Renal pelvis (tissue), 1 donor: ENCODE measurements at regions not wholly inside any gene's neighbourhood (a gene's known extent, or its start where the extent isn't known, plus 50 kb on each side); places are given as distances from the start of the nearest gene placed in this dataset.

Experiments
- DNase-seq: peaks from one replicate; pipeline ENCODE4 v3.0.0-alpha.2; 2013

DNA sequence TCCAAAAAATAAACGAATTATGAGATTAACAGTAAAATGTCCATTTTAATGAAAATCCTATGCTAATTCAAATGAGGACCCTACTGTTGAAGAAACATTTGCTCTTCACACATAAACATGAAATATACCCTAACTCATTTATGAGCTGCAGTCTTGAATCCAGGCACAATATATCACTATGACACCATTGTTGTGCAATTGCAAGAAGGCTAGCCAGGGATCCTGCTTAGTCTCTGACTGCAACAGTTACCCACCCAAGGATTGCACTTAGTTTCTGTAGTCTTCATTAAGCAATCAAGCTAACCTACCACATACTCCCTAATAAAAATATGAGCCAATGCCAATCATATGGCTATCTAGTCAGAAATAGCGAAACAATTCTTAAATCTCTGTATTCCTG, 981.0 kb upstream of the FAT3 start:
- DNase-seq, result no peak

DNA sequence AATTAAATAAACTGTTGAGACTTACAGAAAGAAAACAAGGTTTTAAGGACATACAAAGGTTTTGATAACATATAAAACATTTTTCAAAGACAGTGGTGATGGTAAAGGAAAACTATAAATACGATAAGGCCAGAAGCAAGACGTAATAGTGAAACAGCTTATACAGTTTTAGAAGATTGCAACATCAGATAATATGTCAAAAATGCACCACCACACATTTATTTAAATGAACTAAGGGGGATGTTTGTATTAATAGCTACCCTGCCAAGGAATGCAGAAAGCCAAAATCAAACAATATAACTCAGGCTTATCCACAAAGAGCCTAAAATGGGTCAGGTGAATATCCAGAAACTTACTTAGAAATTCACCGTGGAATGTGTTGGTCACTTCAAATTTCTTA, 981.6 kb upstream of the FAT3 start:
- no peak for DNase-seq

DNA sequence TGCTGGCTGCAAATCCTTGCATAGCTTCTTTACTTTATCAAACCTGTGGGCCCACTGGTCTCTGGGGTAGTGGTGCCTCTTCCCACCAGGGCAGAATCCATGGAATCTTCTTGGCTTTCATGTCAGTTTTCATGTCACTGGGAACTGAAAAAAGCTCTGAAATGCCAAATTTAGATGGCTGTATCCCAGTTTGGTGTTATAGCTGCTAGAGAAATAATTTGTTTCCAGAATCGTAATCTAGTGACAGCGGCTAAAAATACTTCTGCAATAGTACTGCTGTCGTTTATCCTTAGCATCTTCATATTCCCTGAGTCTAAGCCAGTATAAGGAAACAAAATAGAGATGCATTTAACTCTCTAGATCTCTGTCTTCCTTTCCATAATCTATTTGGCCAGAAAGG, 983.4 kb upstream of the FAT3 start:
- DNase-seq, result no peak

DNA sequence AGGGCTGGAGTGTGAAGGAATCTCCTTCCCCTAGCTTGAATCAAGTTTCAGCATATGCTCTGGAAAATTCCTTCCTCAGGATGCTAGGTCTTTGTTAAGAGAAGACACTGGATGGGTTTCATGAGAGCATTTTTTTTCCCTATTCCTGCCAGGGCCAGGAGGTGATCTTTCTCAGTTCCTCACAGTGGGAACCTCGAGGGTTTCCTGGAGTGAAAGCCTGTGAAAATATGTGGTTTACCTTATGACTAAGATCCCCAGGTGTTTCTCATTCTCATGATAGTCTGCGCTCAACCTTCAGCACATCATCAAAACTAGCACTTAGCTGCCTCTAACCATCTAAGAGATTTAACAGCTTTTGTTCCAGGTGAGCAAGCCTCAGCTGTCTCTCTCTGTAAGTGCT, 985.3 kb upstream of the FAT3 start:
- no peak for DNase-seq

DNA sequence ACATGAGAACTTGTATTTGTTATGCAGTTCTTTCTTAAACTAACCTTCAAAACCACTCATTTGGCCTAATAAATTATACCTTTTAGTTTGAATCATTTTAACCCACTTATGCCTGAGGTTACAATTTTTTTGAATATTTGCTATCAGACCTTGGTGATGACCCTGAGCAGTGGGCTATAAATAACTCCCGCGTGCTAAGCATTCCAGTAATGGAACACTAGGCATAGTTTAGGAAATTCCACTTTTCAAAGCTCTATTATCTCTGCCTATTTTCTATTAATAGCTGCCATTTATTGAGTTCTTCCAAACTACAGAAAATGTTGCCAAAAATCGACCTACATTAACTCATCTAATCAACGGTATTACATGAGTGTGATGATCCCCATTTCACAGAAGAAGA, 993.4 kb upstream of the FAT3 start:
- DNase-seq, result no peak

DNA sequence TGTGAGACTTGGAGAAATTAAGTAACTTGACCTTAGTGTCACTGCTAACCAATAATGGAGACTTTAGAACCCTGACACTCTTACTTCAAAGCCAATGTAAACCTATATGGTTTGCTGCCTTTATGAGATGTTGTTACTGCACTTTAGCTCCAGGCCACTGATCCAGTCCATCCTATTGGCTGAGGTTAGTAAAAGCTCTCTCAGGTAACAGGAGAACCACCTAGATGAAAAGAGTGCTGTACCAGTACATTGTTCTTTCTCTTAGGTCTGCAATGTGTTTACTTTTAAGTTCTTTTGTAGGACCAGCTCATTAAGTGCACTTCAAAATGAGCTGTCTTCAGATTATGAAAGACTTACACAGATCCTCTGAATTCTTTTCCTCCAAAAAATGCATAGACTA, 994.0 kb upstream of the FAT3 start:
- DNase-seq, result no peak

DNA sequence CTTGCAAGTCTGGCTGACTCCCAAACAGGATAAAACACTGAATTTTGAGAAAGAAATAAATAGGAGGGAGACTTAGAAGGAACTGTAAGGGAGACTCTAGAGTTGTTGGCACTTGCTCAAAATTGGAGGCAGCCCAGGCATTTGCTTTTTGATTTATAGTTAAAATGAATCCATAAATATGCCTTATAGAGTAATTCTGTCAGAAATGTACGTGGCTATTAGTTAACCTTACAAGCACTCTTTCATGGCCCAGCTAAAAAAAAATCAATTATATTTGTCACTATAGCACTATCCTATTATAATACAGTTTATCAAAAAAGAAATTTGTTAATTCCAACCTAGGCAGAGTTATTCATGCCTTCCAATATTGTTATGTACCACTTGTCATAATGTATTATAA, 1000.0 kb upstream of the CHORDC1 start:
- DNase-seq, result no peak

DNA sequence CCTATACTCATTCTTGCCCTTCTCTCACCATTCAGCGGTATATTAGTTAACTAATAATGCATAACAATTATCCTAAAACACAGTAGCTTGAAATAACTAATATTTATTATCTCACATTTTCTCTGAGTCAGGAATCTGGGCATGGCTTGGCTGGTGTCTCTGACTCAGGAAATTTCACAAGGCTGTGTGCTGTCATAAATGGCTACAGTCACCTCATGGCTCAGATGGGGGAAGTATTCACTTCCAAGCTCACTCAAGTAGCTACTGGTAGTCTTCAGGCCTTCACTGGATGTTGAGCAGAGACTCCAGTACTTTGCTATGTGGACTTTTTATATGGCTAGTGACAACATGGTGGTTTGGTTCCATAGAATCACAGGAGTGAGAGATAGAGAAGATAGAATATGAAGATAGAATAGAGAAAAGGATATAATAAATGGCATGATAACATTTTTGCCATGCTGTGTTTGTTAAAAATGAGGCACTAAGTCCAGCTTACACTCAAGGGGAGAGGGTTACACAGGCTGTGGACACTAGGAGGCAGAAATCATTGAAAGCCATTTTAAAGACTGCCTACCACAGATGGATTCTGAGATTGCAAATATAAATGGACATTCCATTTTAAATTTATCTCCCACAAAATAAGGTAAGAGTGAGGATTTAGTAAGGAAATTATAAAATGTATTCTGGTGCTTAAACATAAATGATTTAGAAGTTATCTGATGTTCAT, 997.8 kb upstream of the CHORDC1 start:
- DNase-seq, result no peak

DNA sequence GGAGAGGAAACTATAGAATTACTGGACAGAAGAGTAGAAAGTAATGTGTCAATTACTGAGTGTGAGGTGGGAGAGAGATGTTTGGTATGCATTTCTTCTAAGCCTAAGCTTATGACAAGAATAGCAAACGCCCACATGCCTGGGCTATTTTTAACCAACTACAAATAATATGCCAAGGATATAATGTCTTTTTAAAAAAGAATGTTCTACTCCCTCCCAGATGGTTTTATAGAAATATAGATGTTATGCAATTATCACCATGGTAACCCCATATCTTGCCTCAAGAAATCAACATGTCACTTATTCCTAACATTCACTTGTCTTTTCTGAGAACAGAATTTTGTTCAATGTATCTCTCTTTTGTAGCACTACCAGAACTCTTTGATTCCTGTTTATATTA, 996.7 kb upstream of the CHORDC1 start:
- DNase-seq, result no peak

DNA sequence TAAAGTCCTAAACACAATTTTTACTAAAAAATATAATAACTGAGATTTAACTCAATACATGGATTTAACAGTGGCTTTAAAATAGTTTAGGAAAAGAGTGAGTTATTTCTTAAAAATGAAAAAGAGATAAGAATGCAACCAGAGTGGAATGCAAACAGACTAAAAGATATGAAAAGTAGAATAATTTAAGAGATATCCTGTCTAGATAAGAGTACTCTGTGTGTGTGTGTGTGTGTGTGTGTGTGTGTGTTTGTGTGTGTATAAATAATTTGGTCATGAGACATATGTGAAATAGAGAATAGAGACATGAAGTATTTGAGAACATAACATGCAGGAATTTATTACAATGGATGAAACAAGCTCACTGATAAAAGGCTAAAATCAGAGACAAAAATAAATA, 986.9 kb upstream of the CHORDC1 start:
- DNase-seq, result no peak

DNA sequence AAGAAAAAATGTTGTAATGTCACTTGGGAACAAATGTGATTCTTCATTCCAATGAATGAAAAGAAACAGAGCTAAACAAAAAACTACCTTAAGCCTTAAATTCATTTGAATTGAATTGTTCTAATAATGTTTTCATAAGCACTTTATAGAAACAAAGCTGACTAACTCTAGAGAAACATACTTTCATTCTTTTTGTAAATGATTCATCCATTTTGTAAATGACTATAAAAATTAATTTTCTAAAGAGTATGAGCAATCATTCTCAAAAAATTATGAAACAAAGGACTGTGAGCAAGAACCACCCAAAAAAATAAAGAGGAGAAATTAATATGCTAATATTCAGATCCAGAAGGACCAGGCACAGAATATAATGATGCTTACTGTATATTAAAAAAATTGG, 986.5 kb upstream of the CHORDC1 start:
- DNase-seq, result no peak

DNA sequence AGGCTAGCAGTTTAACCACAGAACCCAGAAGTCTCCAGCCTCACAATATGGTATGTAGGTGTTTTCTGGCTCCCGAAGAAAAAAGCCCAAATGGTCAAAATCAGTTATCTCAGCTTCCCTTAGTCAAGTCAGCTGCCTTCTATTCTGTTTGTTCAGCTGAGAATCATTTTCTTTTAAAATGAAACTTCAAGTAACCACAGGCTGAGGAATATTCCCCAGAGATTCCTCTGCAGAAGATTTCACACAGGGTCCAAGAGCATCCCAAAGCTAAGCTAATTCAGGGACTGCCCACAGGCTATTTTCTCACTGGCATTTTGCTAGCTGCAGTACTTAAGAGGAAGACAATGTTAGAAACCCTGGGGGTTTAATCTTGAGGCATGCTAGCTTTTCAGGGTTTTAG, 977.0 kb upstream of the CHORDC1 start:
- no peak for DNase-seq

DNA sequence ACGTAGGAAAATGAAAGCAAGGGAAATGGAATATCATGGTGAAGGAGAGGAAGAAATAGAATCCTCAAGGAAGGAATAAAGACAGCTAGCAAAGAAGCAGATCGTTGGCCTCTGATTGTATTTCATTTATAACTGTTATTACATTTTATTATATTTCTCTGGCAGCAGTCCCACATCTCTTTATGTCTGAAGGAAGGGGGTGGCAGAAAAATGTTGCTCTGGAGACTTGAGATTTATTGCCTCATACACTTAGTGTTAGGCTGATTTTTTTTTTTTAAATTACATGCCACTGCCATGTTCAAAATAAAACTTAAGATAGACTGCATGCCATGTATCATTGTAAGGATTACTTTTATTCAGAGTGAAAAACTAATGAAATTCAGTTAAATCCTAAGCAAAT, 971.7 kb upstream of the CHORDC1 start:
- no peak for DNase-seq

DNA sequence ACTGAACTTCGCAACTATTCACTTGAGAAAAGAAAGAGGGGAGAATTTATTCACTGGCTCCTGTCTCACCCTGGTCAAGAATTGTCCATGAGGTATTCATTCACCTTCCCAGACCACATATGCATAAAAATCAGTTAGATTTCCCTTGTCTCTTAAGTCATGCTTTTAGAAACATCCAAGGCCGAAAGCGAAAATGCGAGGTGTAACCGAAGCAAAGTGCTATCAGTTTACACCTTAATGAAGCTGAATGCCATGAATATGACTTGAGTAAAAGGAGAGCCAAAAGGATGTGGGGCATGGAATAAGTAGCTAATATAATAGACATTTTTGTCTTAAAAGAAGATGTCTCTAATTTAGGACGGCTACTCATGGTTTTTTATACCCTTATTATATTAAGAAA, 965.6 kb upstream of the CHORDC1 start:
- no peak for DNase-seq

DNA sequence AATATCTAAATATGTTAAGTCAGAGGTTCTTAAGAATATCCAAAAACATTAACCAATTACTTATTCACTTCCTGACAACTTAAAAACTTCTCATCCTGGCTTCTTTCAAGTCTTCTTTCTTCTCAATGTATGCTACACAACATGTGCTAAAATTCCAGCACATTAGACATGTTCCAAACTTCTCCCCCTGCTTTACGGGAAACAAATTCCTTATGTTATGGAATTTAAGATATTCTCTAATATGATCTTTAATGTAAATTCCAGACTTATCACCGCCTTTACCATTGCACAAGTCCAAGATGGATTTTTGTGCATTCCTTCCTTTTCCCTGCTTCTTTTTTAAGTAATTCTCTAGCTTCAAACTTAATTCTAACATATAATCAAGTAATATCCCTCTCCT, 964.5 kb upstream of the CHORDC1 start:
- no peak for DNase-seq

DNA sequence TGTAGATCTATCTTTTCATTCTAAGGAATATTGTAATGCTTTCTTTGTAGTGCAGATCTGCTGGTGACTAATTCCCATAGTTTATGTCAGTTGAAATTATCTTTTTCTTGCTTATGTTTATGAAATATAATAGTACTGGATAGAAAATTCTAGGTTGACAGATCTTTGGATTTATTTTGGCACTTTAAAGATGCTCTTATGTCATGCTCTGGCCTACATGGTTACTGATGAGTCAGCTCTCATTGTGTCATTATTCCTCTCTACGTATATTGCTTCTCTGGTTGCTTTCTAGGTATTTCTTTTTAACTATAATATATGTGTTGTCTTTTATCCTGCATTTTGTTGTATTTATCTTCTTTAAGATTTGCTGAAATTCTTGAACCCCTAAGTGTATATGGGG, 955.5 kb upstream of the CHORDC1 start:
- DNase-seq, result no peak

DNA sequence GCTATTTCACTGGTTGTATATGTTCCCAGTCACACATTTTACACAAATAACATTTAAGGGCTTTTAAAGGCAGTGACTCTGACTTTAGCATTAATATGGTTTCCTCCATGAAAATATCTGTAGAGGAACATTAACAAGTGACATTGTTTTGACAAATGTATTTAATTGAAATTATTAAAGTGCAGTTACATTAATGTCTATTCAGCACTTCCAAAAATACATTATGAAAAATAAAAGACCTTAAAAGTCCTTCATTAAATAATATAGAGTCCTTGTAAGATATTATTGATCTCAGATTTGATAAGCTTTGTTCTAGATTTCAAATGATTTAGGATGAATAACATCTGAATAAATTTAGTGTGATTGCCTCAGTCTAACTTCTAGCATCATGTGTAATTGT, 951.9 kb upstream of the CHORDC1 start:
- DNase-seq, result no peak

DNA sequence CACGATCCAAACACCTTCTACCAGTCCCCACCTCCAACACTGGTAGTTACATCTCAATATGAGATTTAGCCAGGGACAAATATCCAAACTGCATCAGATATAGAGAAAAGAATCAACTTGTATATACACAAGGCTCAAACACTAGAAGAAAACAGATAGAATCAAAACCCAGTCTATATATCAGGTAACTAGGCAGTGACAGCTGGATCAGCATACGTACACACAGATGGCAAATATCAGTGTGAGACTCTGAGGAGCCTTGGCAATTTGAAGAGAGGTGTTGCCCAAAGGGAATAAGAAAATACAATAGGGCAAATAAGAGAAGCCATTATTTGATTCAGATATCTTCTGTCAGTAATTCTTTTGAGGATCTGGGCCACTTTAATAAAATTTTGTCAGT, 951.3 kb upstream of the CHORDC1 start:
- no peak for DNase-seq

DNA sequence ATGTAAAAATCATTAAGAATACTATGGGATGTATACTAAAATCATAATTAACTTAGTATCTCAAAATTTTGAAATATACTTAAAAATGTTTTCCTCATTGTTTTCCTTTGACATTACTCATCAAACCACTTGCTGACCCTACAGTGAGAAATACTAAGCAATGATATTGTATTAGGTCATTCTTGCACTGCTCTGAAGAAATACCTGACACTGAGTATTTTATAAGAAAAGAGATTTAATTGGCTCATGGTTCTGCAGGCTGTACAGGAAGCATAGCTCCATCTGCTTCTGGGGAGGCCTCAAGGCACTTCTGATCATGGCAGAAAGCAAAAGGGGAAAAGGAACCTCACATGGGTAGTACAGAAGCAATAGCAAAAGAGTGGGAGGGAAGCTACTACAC, 950.9 kb upstream of the CHORDC1 start:
- DNase-seq, result no peak

DNA sequence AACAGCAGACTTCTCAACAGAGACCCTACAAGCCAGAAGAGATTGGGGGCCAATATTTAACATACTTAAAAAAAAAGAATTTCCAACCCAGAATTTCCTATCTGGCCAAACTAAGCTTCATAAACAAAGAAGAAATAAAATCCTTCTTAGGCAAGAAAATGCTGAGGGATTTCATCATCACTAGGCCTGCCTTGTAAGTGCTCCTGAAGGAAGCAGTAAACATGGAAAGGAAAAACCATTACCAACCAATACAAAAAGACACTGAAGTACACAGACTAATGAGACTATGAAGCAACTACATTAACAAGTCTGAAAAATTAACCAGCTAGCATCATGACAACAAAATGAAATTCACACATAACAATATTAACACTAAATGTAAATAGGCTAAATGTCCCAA, 947.9 kb upstream of the CHORDC1 start:
- no peak for DNase-seq

DNA sequence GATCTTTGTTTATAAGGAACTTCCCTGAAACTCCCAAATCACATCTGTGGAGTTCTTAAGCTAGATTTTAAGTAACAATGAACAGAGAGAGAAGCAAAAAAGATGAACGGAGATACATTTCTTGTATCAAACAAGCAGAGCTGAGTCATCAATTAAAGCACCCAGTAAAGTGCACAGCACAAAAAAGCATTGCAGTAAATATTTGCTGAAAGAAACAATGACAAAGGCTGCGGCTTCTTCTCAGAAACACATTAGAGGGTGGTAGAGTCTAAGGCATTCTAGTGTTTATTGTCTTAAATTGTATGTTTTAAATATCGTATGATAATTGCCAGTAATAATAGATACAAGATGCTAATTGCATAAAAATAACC, 941.6 kb upstream of the CHORDC1 start:
- DNase-seq, result no peak

DNA sequence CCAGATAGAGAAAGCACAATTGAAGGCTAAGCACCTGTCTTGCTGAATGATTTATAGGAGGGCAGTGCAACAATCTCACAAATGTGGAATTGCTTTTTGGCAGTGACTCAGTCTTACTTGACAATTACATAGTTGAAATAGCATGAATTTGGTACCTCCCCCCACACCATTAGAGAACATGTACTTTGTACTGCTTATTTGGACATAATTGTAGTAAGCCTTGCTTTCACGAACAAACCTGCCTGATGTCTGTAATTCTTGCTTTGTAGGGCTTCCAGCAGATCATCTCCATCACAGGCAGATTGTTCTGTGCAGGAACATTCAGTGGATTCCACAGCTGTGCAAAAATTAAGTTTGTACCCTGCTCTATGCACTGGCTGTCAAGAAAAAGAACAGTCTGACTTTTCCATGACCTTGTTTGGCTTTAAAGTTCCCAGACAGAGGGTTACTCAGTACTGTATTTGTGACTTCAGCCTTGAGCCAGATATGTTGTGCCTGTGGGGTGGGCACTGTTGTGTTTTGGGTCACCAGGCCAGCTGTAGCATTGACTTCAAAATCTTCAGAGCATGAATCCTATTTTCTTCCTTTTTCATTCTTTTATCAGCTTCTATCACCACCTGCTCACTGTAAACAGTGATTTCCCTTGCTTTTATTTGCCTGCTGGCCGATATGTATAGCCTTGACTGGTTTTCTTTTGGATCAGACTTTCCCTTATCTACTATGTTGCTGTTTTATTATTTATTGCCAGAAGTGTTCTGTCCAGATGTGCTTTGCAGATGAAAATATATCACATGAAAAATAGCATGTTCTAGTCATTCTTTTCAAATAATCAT, 941.0 kb upstream of the CHORDC1 start:
- no peak for DNase-seq

DNA sequence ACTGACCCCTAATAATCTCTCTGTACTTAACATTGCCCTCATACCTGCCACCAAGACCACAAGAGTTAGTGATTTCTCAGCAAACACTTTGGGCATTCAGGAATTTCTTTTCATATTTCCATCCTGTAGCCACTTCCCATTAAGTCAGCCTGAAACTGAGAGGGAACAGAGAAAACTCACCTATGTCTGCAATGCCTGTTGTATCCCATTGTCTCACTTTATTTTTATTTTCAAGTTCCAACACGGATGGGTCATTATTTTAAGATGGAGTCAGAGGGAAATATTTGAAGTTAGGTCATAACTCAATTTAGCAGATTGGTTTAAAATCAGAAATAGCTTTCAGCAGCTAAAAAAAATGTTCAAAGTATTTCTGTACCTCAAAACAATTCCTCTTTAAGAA, 937.8 kb upstream of the CHORDC1 start:
- DNase-seq, result no peak
